Tibial artery (tissue), 4 donors: ENCODE measurements at regions not wholly inside any gene's neighbourhood (a gene's known extent, or its start where the extent isn't known, plus 50 kb on each side); places are given as distances from the start of the nearest gene placed in this dataset.

Source experiments
- DNase-seq, 2 donors: peaks; one replicate each; pipeline ENCODE4 v3.0.0-alpha.2; 2019
- H3K27ac ChIP-seq, 2 donors: fragments of 200-600 bp; sonication (generic) in 1 of 2; 1 replicate in 1 of 2; 2 replicates in 1 of 2; pipeline ENCODE4 v1.5.1; 2018 to 2019; ENCODE audit warnings: mild to moderate bottlenecking in 1 of 2
- H3K27me3 ChIP-seq, 2 donors: fragments of 200-600 bp; sonication (generic) in 1 of 2; one replicate each; pipeline versions ENCODE4 v1.5.1 to v1.6.0; 2016 to 2019
- H3K36me3 ChIP-seq, 3 donors: fragments of 200-600 bp; sonication (generic) in 2 of 3; one replicate each; pipeline ENCODE4 v1.5.1; 2016 to 2019; ENCODE audit warnings: mild to moderate bottlenecking in 2 of 3
- H3K4me1 ChIP-seq, 4 donors: fragments of 200-600 bp; sonication (generic) in 2 of 4; 1 replicate in 3 of 4; 2 replicates in 1 of 4; pipeline ENCODE4 v1.5.1; 2016 to 2019
- H3K4me3 ChIP-seq, 2 donors: fragments of 200-600 bp; sonication (generic) in 1 of 2; 1 replicate in 1 of 2; 2 replicates in 1 of 2; pipeline ENCODE4 v1.5.1; 2018 to 2019; ENCODE audit warnings: mild to moderate bottlenecking in 2 of 2
- H3K9me3 ChIP-seq, 3 donors: fragments of 200-600 bp; sonication (generic) in 1 of 3; one replicate each; pipeline ENCODE4 v1.5.1; 2016 to 2019
- CTCF ChIP-seq, 2 experiments: fragments of 200-600 bp in 1 of 2; fragments of 450-650 bp in 1 of 2; IDR thresholded peaks; one replicate each; pipeline ENCODE4 v1.5.1; 2017 to 2019; ENCODE audit warnings: antibody characterized with exemption in 2 of 2, mild to moderate bottlenecking in 1 of 2, moderate library complexity in 1 of 2
- intact Hi-C: fragments of 100-400 bp; cut with DNase I; formaldehyde crosslinking; loops from one replicate; pipeline ENCODE4 v1.15.0; 2023; ENCODE audit warnings: low total_unique reads

GRCh38 chr10:94260455-94260854 is 102.3 kb downstream of the NOC3L start:
- Histone ChIP-seq H3K4me3 (no peak overlapping the region), H3K9me3 (no peaks in the 10 kb centered on the region), H3K36me3 (peaks cover 17 to 43% (median 37%) of the 10 kb centered on the region in 3 donors), H3K4me1 (no peaks in the 10 kb centered on the region), H3K27me3 (no peaks in the 10 kb centered on the region), H3K27ac (no peak overlapping the region)
- TF ChIP-seq CTCF (IDR thresholded peaks at IDR 0.05), result no peak
- intact Hi-C loops, result no loop called here
- no peak for DNase-seq

- no peaks in the 10 kb centered on the region for H3K27me3 ChIP-seq
- intact Hi-C loops, result no loop called here
- DNase-seq, result no peak
- peaks cover 0 to 6% (median 0%) of the 10 kb centered on the region in 4 donors for H3K4me1 ChIP-seq
- no peak overlapping the region for H3K4me3 ChIP-seq
- no peaks in the 10 kb centered on the region for H3K9me3 ChIP-seq
- H3K27ac ChIP-seq, result no peak overlapping the region
- peaks cover 29 to 49% (median 37%) of the 10 kb centered on the region in 3 donors for H3K36me3 ChIP-seq
- TF ChIP-seq CTCF (IDR thresholded peaks at IDR 0.05), result no peak
These were observed 98.7 kb downstream of the NOC3L start for GRCh38 chr10:94264085-94264484.

- TF ChIP-seq CTCF (IDR thresholded peaks at IDR 0.05), result no peak
- Histone ChIP-seq H3K27me3 (no peaks in the 10 kb centered on the region), H3K4me1 (peaks cover 0 to 6% (median 0%) of the 10 kb centered on the region in 4 donors), H3K4me3 (no peak overlapping the region), H3K27ac (no peak overlapping the region), H3K36me3 (peaks cover 19 to 46% (median 40%) of the 10 kb centered on the region in 3 donors), H3K9me3 (no peaks in the 10 kb centered on the region)
- intact Hi-C loops, result no loop called here
- no peak for DNase-seq
These were observed 96.6 kb downstream of the NOC3L start for GRCh38 chr10:94266091-94266490.

GRCh38 chr10:94268652-94269051 is 94.1 kb downstream of the NOC3L start:
- Histone ChIP-seq H3K36me3 (peaks cover 33 to 41% (median 36%) of the 10 kb centered on the region in 3 donors), H3K27ac (no peak overlapping the region), H3K9me3 (peaks cover 0 to 4% (median 0%) of the 10 kb centered on the region in 3 donors), H3K27me3 (no peaks in the 10 kb centered on the region), H3K4me1 (peaks cover 0 to 6% (median 0%) of the 10 kb centered on the region in 4 donors), H3K4me3 (no peak overlapping the region)
- DNase-seq, result no peak
- TF ChIP-seq CTCF (IDR thresholded peaks at IDR 0.05), result no peak
- intact Hi-C loops, result no loop called here

- DNase-seq, result peak; percentile 72 to 73
- intact Hi-C loops, result no loop called here
- peaks cover 0 to 20% (median 11%) of the 10 kb centered on the region in 4 donors for H3K4me1 ChIP-seq
- no peak for TF ChIP-seq CTCF (IDR thresholded peaks at IDR 0.05)
- H3K9me3 ChIP-seq, result peaks cover 0 to 4% (median 0%) of the 10 kb centered on the region in 3 donors
- H3K27me3 ChIP-seq, result no peaks in the 10 kb centered on the region
- H3K4me3 ChIP-seq, result no peak overlapping the region
- H3K27ac ChIP-seq, result peak overlapping the region; percentile 28 to 48
- peaks cover 24 to 29% (median 26%) of the 10 kb centered on the region in 3 donors for H3K36me3 ChIP-seq
These were observed 88.5 kb downstream of the NOC3L start for GRCh38 chr10:94274142-94274787.
